Vagina (tissue), 2 donors: ENCODE measurements at regions not wholly inside any gene's neighbourhood (a gene's known extent, or its start where the extent isn't known, plus 50 kb on each side); places are given as distances from the start of the nearest gene placed in this dataset. TPM values are rescaled to one million over a fixed set of nuclear protein-coding genes. Genes with fewer than 3 reads are reported as not detected.
A peak's percentile ranks its signal among the peaks of the same experiment; 100 is the strongest.

ENCODE experiments used
- DNase-seq, 2 donors: peaks; one replicate each; pipeline ENCODE4 v3.0.0-alpha.2; 2017; ENCODE audit errors: extremely low spot score in 2 of 2
- H3K27ac ChIP-seq: fragments of 200-600 bp; sonication (generic); one replicate; pipeline ENCODE4 v1.5.1; 2019
- H3K27me3 ChIP-seq: fragments of 200-600 bp; sonication (generic); one replicate; pipeline ENCODE4 v1.5.1; 2019
- H3K36me3 ChIP-seq, 2 donors: fragments of 200-600 bp; sonication (generic); one replicate each; pipeline ENCODE4 v1.5.1; 2017 to 2019
- H3K4me1 ChIP-seq: fragments of 200-600 bp; sonication (generic); one replicate; pipeline ENCODE4 v1.5.1; 2019
- H3K4me3 ChIP-seq, 2 donors: fragments of 200-600 bp; sonication (generic); 1 replicate in 1 of 2; 2 replicates in 1 of 2; pipeline ENCODE4 v1.5.1; 2016 to 2019
- H3K9me3 ChIP-seq: fragments of 200-600 bp; sonication (generic); one replicate; pipeline ENCODE4 v1.5.1; 2019
- CTCF ChIP-seq, 3 experiments: fragments of 450-650 bp in 2 of 3; fragments of 200-600 bp in 1 of 3; sonication (generic) in 1 of 3; IDR thresholded peaks; one replicate each; pipeline ENCODE4 v1.5.1; 2017 to 2019; ENCODE audit warnings: antibody characterized with exemption in 3 of 3, mild to moderate bottlenecking in 2 of 3, moderate library complexity in 2 of 3
- POLR2A ChIP-seq, 2 donors: fragments of 450-650 bp; IDR thresholded peaks; one replicate each; pipeline ENCODE4 v1.6.1; 2017; ENCODE audit warnings: antibody characterized with exemption in 2 of 2, mild to moderate bottlenecking in 2 of 2, moderate library complexity in 2 of 2
- POLR2AphosphoS5 ChIP-seq, 2 donors: sonication (generic); formaldehyde crosslinking; IDR thresholded peaks; one replicate each; pipeline ENCODE4 v1.9.0; 2017; ENCODE audit warnings: antibody characterized with exemption in 2 of 2, mild to moderate bottlenecking in 2 of 2, low read depth in 1 of 2; ENCODE audit not compliant: insufficient read depth in 1 of 2
- intact Hi-C: fragments of 100-400 bp; cut with DNase I; formaldehyde crosslinking; loops from one replicate; pipeline ENCODE4 v1.15.1; 2023
- small RNA-seq: library from RNA; depleted of rRNA; stranded (forward); fragments of <200 nt; gene quantifications from one replicate; pipeline ENCODE3, GENCODE V24; 2016

GRCh38 chr10:31262672-31263071 is 56.3 kb upstream of the ZEB1 start:
- H3K27ac ChIP-seq: peak overlapping the region; percentile 27
- intact Hi-C loops: no loop called here
- no peak for DNase-seq

GRCh38 chr10:31263903-31264302 is 55.1 kb upstream of the ZEB1 start:
- Histone ChIP-seq H3K4me3 (no peak overlapping the region), H3K4me1 (peaks cover 9% of the 10 kb centered on the region), H3K27me3 (no peaks in the 10 kb centered on the region), H3K27ac (no peak overlapping the region), H3K9me3 (no peaks in the 10 kb centered on the region), H3K36me3 (no peaks in the 10 kb centered on the region)
- TF ChIP-seq CTCF (IDR thresholded peaks at IDR 0.05): no peak
- intact Hi-C loops: no loop called here
- no peak for DNase-seq

More at GRCh38 chr10:31262672-31263071, 56.3 kb upstream of the ZEB1 start:
- Histone ChIP-seq H3K27me3 (no peaks in the 10 kb centered on the region), H3K4me3 (no peak overlapping the region), H3K9me3 (no peaks in the 10 kb centered on the region), H3K36me3 (no peaks in the 10 kb centered on the region), H3K4me1 (peaks cover 9% of the 10 kb centered on the region)
- TF ChIP-seq CTCF (IDR thresholded peaks at IDR 0.05): no peak
- TF ChIP-seq POLR2AphosphoS5 (IDR thresholded peaks at IDR 0.05; ENCODE audit: insufficient read depth in 1 of 2, low read depth in 1 of 2): no peak
- TF ChIP-seq POLR2A (IDR thresholded peaks at IDR 0.05): no peak

- H3K4me1 ChIP-seq: no peaks in the 10 kb centered on the region
- H3K36me3 ChIP-seq: no peaks in the 10 kb centered on the region
- no peak for TF ChIP-seq CTCF (IDR thresholded peaks at IDR 0.05)
- TF ChIP-seq POLR2AphosphoS5 (IDR thresholded peaks at IDR 0.05; ENCODE audit: insufficient read depth in 1 of 2, low read depth in 1 of 2): no peak
- no peak for TF ChIP-seq POLR2A (IDR thresholded peaks at IDR 0.05)
- no peaks in the 10 kb centered on the region for H3K9me3 ChIP-seq
- H3K27ac ChIP-seq: no peak overlapping the region
- DNase-seq: no peak
- H3K27me3 ChIP-seq: no peaks in the 10 kb centered on the region
- intact Hi-C loops: no loop called here
- H3K4me3 ChIP-seq: no peak overlapping the region
These were observed 50.3 kb upstream of the ZEB1 start for GRCh38 chr10:31268444-31269303.

Small RNA genes lying in the stretch of these regions (small RNA-seq; reads per million reads assigned to genes)
- gene RNA5SP309: not detected
